ENCODE measurements at regions not wholly inside any gene's neighbourhood (a gene's known extent, or its start where the extent isn't known, plus 50 kb on each side); places are given as distances from the start of the nearest gene placed in this dataset.

DNA sequence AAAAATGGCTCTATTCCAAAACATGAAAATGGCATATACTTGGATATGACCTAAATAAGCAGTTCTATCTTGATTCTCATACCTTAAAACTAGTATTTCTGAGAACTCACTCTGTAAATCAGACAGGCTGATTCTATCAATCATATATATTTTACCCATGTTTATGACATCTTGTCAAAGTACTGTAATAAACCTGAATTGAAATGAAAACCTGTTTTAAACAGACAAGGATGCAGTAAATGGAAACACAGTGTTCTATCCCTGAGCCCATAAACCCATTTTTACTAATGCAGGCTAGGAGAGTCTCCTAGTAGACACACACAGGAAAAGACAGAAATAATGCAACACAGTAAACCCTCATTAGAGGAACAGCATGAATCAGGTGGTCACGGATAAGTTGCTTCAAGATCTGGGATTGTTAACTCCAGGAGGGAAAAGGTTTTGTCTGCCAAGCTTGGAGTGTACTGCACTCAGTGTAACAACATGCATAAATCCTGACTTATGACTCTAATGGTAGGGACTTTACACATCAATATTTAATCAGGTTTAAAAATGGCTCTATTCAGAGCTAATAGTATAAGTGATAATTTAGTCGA, 93.6 kb upstream of the CPNE8 start:
- Histone ChIP-seq H3K27ac (ENCODE audit: low read depth, low read length) (no peak overlapping the region), H3K4me1 (ENCODE audit: control insufficient read depth in 3 of 3, insufficient read depth in 3 of 3, low read length in 3 of 3) (no peaks in the 10 kb centered on the region), H3K36me3 (ENCODE audit: control insufficient read depth in 3 of 3, insufficient read depth in 3 of 3, low read length in 3 of 3) (no peaks in the 10 kb centered on the region), H3K9me3 (ENCODE audit: control insufficient read depth in 3 of 3, low read length in 3 of 3) (no peaks in the 10 kb centered on the region), H3K27me3 (ENCODE audit: control insufficient read depth in 3 of 3, insufficient read depth in 3 of 3, low read length in 3 of 3) (no peaks in the 10 kb centered on the region), H3K4me3 (ENCODE audit: low read length in 3 of 3) (no peak overlapping the region), H3K9ac (ENCODE audit: low read depth in 1 of 3, low read length in 3 of 3) (no peak overlapping the region)

DNA sequence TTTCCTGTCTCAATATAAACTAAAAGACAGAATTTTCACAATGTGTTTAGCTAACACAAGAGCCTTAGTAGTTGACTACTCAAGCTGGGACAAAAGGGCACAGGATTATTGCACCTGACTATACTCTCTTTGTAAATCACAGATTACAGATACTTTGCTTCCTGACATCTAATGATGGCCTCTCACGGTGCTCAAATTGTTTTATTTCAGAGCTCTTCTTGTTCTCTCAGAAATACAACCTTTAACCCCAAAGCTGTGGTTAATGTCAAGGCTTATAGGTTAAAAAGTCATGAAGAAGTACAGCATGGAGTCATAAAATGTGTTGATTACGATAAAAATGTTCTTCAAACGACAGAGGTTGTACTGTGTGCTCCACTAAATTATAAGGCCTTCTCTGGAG, 89.9 kb upstream of the CPNE8 start:
- Histone ChIP-seq H3K9me3 (ENCODE audit: control insufficient read depth in 3 of 3, low read length in 3 of 3) (peaks cover 0 to 3% (median 0%) of the 10 kb centered on the region in 3 donors), H3K4me1 (ENCODE audit: control insufficient read depth in 3 of 3, insufficient read depth in 3 of 3, low read length in 3 of 3) (no peaks in the 10 kb centered on the region), H3K9ac (ENCODE audit: low read depth in 1 of 3, low read length in 3 of 3) (no peak overlapping the region), H3K27ac (ENCODE audit: low read depth, low read length) (no peak overlapping the region), H3K36me3 (ENCODE audit: control insufficient read depth in 3 of 3, insufficient read depth in 3 of 3, low read length in 3 of 3) (no peaks in the 10 kb centered on the region), H3K4me3 (ENCODE audit: low read length in 3 of 3) (no peak overlapping the region), H3K27me3 (ENCODE audit: control insufficient read depth in 3 of 3, insufficient read depth in 3 of 3, low read length in 3 of 3) (no peaks in the 10 kb centered on the region)

- H3K36me3 ChIP-seq (ENCODE audit: control insufficient read depth in 3 of 3, insufficient read depth in 3 of 3, low read length in 3 of 3) = no peaks in the 10 kb centered on the region
- H3K9me3 ChIP-seq (ENCODE audit: control insufficient read depth in 3 of 3, low read length in 3 of 3) = peaks cover 0 to 5% (median 2%) of the 10 kb centered on the region in 3 donors
- no peak overlapping the region for H3K27ac ChIP-seq (ENCODE audit: low read depth, low read length)
- no peaks in the 10 kb centered on the region for H3K27me3 ChIP-seq (ENCODE audit: control insufficient read depth in 3 of 3, insufficient read depth in 3 of 3, low read length in 3 of 3)
- no peak overlapping the region for H3K4me3 ChIP-seq (ENCODE audit: low read length in 3 of 3)
- no peaks in the 10 kb centered on the region for H3K4me1 ChIP-seq (ENCODE audit: control insufficient read depth in 3 of 3, insufficient read depth in 3 of 3, low read length in 3 of 3)
- no peak overlapping the region for H3K9ac ChIP-seq (ENCODE audit: low read depth in 1 of 3, low read length in 3 of 3)
Observed at GRCh38 chr12:38985961-38986360, 80.6 kb upstream of the CPNE8 start.

GRCh38 chr12:38984388-38984787, 79.0 kb upstream of the CPNE8 start:
- Histone ChIP-seq H3K4me3 (ENCODE audit: low read length in 3 of 3) (no peak overlapping the region), H3K9ac (ENCODE audit: low read depth in 1 of 3, low read length in 3 of 3) (no peak overlapping the region), H3K27ac (ENCODE audit: low read depth, low read length) (no peak overlapping the region), H3K36me3 (ENCODE audit: control insufficient read depth in 3 of 3, insufficient read depth in 3 of 3, low read length in 3 of 3) (no peaks in the 10 kb centered on the region), H3K9me3 (ENCODE audit: control insufficient read depth in 3 of 3, low read length in 3 of 3) (peaks cover 0 to 5% (median 2%) of the 10 kb centered on the region in 3 donors), H3K4me1 (ENCODE audit: control insufficient read depth in 3 of 3, insufficient read depth in 3 of 3, low read length in 3 of 3) (no peaks in the 10 kb centered on the region), H3K27me3 (ENCODE audit: control insufficient read depth in 3 of 3, insufficient read depth in 3 of 3, low read length in 3 of 3) (no peaks in the 10 kb centered on the region)

- Histone ChIP-seq H3K27me3 (ENCODE audit: control insufficient read depth in 3 of 3, insufficient read depth in 3 of 3, low read length in 3 of 3) (no peaks in the 10 kb centered on the region), H3K36me3 (ENCODE audit: control insufficient read depth in 3 of 3, insufficient read depth in 3 of 3, low read length in 3 of 3) (no peaks in the 10 kb centered on the region), H3K4me1 (ENCODE audit: control insufficient read depth in 3 of 3, insufficient read depth in 3 of 3, low read length in 3 of 3) (no peaks in the 10 kb centered on the region), H3K9me3 (ENCODE audit: control insufficient read depth in 3 of 3, low read length in 3 of 3) (peaks cover 0 to 5% (median 2%) of the 10 kb centered on the region in 3 donors), H3K27ac (ENCODE audit: low read depth, low read length) (no peak overlapping the region), H3K9ac (ENCODE audit: low read depth in 1 of 3, low read length in 3 of 3) (no peak overlapping the region), H3K4me3 (ENCODE audit: low read length in 3 of 3) (no peak overlapping the region)
Observed at GRCh38 chr12:38983117-38983571, 77.8 kb upstream of the CPNE8 start.

- Histone ChIP-seq H3K4me1 (ENCODE audit: control insufficient read depth in 3 of 3, insufficient read depth in 3 of 3, low read length in 3 of 3) (no peaks in the 10 kb centered on the region), H3K36me3 (ENCODE audit: control insufficient read depth in 3 of 3, insufficient read depth in 3 of 3, low read length in 3 of 3) (no peaks in the 10 kb centered on the region), H3K9ac (ENCODE audit: low read depth in 1 of 3, low read length in 3 of 3) (no peak overlapping the region), H3K9me3 (ENCODE audit: control insufficient read depth in 3 of 3, low read length in 3 of 3) (peaks cover 0 to 2% (median 0%) of the 10 kb centered on the region in 3 donors), H3K4me3 (ENCODE audit: low read length in 3 of 3) (no peak overlapping the region), H3K27me3 (ENCODE audit: control insufficient read depth in 3 of 3, insufficient read depth in 3 of 3, low read length in 3 of 3) (no peaks in the 10 kb centered on the region), H3K27ac (ENCODE audit: low read depth, low read length) (no peak overlapping the region)
Observed at GRCh38 chr12:38977132-38977531, 71.7 kb upstream of the CPNE8 start.

DNA sequence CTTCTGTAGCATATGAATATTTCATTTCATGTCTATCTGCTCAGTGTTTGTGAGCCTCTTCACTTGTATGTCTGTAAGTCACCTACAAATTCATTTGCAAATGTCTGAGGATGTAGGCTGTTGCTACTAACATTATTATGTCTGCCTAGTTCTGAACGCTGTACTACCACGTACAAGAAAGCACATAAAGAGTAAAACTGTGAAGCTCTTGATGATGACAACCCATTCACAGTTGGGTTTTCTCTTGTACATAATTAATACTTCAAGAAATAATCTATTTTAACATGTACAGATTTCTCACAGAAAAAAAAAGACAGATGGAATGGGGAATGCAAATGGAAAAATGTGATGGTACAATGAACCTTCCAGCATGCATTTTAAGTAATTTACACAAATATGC, 64.3 kb upstream of the CPNE8 start:
- no peaks in the 10 kb centered on the region for H3K36me3 ChIP-seq (ENCODE audit: control insufficient read depth in 3 of 3, insufficient read depth in 3 of 3, low read length in 3 of 3)
- no peak overlapping the region for H3K27ac ChIP-seq (ENCODE audit: low read depth, low read length)

GRCh38 chr12:38961683-38962082, 56.3 kb upstream of the CPNE8 start:
- H3K4me3 ChIP-seq (ENCODE audit: low read length in 3 of 3) = no peak overlapping the region
- H3K9me3 ChIP-seq (ENCODE audit: control insufficient read depth in 3 of 3, low read length in 3 of 3) = no peaks in the 10 kb centered on the region
- no peaks in the 10 kb centered on the region for H3K27me3 ChIP-seq (ENCODE audit: control insufficient read depth in 3 of 3, insufficient read depth in 3 of 3, low read length in 3 of 3)
- no peaks in the 10 kb centered on the region for H3K36me3 ChIP-seq (ENCODE audit: control insufficient read depth in 3 of 3, insufficient read depth in 3 of 3, low read length in 3 of 3)
- no peak overlapping the region for H3K27ac ChIP-seq (ENCODE audit: low read depth, low read length)
- H3K4me1 ChIP-seq (ENCODE audit: control insufficient read depth in 3 of 3, insufficient read depth in 3 of 3, low read length in 3 of 3) = no peaks in the 10 kb centered on the region
- H3K9ac ChIP-seq (ENCODE audit: low read depth in 1 of 3, low read length in 3 of 3) = no peak overlapping the region

More for the DNA sequence above, 64.3 kb upstream of the CPNE8 start:
- H3K4me3 ChIP-seq (ENCODE audit: low read length in 3 of 3) = no peak overlapping the region
- H3K9me3 ChIP-seq (ENCODE audit: control insufficient read depth in 3 of 3, low read length in 3 of 3) = peaks cover 0 to 2% (median 0%) of the 10 kb centered on the region in 3 donors
- no peak overlapping the region for H3K9ac ChIP-seq (ENCODE audit: low read depth in 1 of 3, low read length in 3 of 3)
- no peaks in the 10 kb centered on the region for H3K4me1 ChIP-seq (ENCODE audit: control insufficient read depth in 3 of 3, insufficient read depth in 3 of 3, low read length in 3 of 3)
- H3K27me3 ChIP-seq (ENCODE audit: control insufficient read depth in 3 of 3, insufficient read depth in 3 of 3, low read length in 3 of 3) = no peaks in the 10 kb centered on the region

DNA sequence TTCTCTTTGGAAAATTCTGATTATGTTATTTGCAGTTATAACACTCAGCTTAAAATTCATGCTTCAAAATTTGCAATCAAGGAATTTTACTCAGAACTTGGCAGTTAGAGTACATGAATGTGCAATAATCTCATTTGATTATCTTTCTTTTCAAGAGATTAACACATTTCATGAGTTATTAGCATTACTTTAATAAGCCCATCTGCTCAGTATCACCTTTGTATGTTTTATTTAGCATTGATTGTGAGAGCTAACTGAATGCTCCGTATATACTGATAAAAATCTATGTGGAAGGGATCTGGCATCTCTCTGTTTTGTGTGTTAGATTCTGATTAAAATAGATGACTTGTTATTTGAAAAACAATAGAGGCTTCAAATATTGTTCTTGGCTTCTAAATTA, 55.6 kb upstream of the CPNE8 start:
- Histone ChIP-seq H3K9me3 (ENCODE audit: control insufficient read depth in 3 of 3, low read length in 3 of 3) (no peaks in the 10 kb centered on the region), H3K36me3 (ENCODE audit: control insufficient read depth in 3 of 3, insufficient read depth in 3 of 3, low read length in 3 of 3) (no peaks in the 10 kb centered on the region), H3K9ac (ENCODE audit: low read depth in 1 of 3, low read length in 3 of 3) (no peak overlapping the region), H3K27me3 (ENCODE audit: control insufficient read depth in 3 of 3, insufficient read depth in 3 of 3, low read length in 3 of 3) (no peaks in the 10 kb centered on the region), H3K27ac (ENCODE audit: low read depth, low read length) (no peak overlapping the region), H3K4me1 (ENCODE audit: control insufficient read depth in 3 of 3, insufficient read depth in 3 of 3, low read length in 3 of 3) (no peaks in the 10 kb centered on the region), H3K4me3 (ENCODE audit: low read length in 3 of 3) (no peak overlapping the region)

DNA sequence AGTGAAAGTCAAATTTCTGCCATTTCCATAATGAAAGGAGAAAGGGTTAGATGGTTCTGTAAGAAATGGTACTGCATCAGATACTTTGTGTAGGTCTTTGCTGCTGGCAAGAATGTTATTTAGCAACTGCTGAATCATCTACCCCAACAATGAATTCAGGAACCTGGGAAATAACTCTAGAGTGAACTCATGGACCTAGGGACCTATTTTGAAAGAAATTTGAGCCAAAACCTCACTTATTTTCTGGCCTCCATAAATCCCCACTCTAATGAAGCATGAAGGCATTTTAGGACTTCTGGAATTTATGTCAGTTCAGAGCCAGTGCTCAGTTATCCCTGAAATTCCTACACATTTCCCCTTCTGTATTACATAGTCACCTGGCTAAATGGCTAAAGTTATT, 50.9 kb upstream of the CPNE8 start:
- Histone ChIP-seq H3K4me3 (ENCODE audit: low read length in 3 of 3) (no peak overlapping the region), H3K4me1 (ENCODE audit: control insufficient read depth in 3 of 3, insufficient read depth in 3 of 3, low read length in 3 of 3) (no peaks in the 10 kb centered on the region), H3K27me3 (ENCODE audit: control insufficient read depth in 3 of 3, insufficient read depth in 3 of 3, low read length in 3 of 3) (no peaks in the 10 kb centered on the region), H3K36me3 (ENCODE audit: control insufficient read depth in 3 of 3, insufficient read depth in 3 of 3, low read length in 3 of 3) (no peaks in the 10 kb centered on the region), H3K9ac (ENCODE audit: low read depth in 1 of 3, low read length in 3 of 3) (no peak overlapping the region), H3K9me3 (ENCODE audit: control insufficient read depth in 3 of 3, low read length in 3 of 3) (no peaks in the 10 kb centered on the region), H3K27ac (ENCODE audit: low read depth, low read length) (no peak overlapping the region)
